GM21423 (cell line): ENCODE measurements at regions not wholly inside any gene's neighbourhood (a gene's known extent, or its start where the extent isn't known, plus 50 kb on each side); places are given as distances from the start of the nearest gene placed in this dataset.

Source experiments
- ATAC-seq: cut with Tn5 transposase; IDR thresholded peaks from one replicate; pipeline ENCODE4 v1.9.1; 2021; ENCODE audit warnings: mild to moderate bottlenecking, moderate library complexity; ENCODE audit not compliant: unreplicated experiment

DNA sequence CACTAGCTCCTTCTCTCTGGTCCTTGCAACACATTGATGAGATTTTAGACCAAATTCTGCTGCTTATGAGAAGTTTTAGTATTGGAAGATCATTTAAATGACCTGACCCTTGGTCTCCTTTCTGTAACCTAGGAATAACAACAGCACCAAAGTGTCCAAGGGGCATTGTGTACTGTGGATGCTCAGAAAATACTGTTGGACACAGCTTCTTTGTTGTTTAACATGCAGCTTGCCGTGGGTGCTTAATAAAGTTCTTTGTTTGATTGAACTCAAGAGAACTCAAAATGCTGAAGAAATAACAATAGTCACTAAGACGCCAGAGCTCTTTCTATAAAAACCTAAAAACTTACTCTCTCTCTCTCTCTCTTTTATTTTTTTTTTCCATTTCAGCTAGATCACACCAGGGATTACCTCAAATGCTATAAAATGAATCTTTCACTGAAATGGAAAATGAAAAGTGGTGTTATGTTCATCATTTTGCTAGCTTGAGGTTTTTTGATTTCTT lies 548.9 kb upstream of the CDH8 start:
- ATAC-seq: no peak

- no peak for ATAC-seq
Observed at GRCh38 chr16:62583414-62583813, 547.2 kb upstream of the CDH8 start.

DNA sequence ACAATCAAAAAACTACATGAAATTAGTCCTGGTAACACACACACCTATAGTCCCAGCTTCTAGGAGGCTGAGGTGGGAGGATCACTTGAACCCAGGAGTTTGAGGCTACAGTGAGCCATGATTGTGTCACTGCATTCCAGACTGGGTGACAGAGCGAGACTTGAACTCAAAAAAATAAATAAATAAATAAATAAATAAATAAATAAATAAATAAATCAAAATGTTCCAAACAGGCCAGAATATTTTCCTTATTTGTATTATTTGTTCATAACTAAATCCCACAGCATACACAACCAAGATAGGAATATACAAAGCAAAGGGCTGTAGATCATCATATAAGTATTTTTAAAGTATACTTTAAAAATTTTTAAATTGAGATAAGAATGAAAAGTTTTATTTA lies 537.2 kb upstream of the CDH8 start:
- no peak for ATAC-seq

DNA sequence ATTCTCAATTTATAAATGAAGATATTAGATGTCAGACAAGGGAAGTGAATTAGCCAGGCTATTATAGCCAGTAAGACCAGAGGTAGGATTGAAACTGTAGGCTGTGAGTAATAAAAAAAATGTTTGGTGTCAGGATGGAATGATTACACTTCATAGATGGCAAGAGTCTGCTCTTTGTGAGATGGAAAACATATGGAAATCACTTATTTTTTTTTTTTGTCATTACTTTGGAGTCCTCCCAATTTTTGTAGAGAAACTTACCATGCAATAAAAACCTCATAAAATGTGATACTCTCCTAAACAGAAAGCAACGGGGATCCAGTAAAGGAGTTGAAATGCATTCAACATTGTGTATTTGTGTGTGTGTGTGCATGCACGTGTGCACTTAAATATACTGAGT lies 532.7 kb upstream of the CDH8 start:
- ATAC-seq: no peak

DNA sequence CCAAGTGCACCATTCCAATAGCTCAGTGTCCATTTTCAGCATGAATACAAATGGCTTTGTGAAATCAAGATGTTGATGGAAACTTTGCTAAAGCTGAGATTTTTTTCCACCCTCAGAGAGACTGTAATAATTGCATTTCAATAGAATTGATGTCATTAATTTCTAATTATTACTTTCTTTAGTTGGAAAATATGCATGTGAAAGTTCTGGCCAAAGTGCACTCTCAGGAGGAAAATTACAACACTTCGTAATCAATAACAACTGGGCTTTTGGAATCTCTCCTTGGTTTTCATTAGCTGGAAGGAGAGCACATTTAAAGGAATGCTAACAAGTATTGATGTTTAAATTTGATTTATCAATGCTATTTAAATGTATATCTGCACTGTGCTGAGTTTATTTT lies 529.5 kb upstream of the CDH8 start:
- ATAC-seq: no peak

DNA sequence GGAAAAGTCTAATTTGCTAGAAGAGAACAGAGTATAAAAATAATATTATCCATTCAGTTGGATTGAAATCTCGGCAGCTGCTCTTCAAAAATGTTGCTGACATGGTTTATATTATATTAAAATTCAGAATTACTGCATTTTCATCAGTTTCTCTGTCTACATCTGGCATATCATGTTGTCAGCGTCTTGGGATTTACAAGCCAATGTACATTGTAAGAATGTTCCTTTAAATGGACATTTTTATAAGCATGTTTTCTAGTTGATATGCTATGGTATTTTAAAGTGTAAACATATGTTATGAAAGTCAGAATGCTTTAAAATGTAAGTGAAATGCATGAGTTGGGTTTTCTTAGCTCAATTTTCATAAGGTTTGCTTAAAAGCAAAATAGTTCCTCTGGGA lies 528.1 kb upstream of the CDH8 start:
- ATAC-seq: no peak

DNA sequence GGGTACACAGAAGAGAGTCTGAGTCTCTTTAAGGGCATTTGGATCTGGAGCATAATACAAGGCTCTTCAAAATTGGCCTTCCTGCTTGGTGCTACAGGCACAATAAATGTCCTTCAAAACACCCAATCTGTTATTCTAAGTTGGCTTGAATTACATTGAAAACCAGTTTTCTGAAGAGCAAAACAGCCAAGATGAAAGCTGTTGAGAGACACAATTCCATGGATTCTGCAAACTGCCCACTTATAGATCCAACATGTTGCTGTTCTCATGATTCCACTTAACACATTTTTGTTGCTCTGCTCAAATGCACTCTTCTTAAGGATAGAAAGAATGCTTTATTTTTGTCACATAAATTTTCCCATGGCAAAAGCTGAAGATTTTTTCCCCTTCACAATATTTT lies 525.9 kb upstream of the CDH8 start:
- no peak for ATAC-seq

DNA sequence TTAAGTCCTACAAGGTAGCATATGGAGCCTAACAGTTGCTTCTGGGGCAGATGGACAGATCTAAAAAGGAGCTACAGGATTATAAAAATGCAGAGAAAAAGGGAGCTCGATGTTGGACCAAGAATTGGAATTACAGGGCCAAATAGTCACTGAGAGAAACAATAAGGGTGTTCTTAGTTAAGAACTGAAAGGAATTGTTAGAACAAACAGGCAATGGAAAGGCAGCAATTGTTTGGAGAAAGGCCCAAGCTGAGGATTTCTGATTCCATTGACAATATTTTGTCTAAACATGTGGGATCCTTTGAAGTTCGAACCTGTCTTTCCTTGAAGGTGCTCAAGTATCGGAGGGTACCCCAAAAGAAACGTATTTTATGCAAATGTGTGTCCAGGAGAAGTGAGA lies 513.6 kb upstream of the CDH8 start:
- no peak for ATAC-seq

- no peak for ATAC-seq
Observed at GRCh38 chr16:62548095-62548494, 511.9 kb upstream of the CDH8 start.

GRCh38 chr16:62546701-62547100 lies 510.5 kb upstream of the CDH8 start:
- ATAC-seq: no peak

GRCh38 chr16:62545039-62545438 lies 508.8 kb upstream of the CDH8 start:
- ATAC-seq: no peak

GRCh38 chr16:62543516-62543915 lies 507.3 kb upstream of the CDH8 start:
- ATAC-seq: no peak

DNA sequence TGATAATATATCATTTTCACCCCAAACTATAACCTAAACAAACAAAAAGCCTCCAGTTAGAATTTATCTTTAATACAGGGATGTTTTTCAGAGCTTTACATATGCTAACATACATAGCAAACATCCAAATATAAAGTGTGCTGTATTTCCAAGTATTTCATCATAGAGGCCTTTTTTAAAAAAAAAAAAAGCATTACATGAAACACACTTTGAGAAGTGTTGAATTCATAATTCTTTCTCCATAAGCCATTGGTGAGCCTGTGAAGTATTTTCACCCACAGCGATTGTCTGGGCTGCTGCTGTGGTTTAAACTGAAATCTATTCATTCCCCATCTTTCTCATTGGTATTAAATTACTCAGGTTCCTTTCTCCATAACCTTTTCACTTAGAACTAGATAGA lies 503.4 kb upstream of the CDH8 start:
- no peak for ATAC-seq

- no peak for ATAC-seq
Observed at GRCh38 chr16:62530426-62530825, 494.2 kb upstream of the CDH8 start.

GRCh38 chr16:62516001-62516400 lies 479.8 kb upstream of the CDH8 start:
- no peak for ATAC-seq

DNA sequence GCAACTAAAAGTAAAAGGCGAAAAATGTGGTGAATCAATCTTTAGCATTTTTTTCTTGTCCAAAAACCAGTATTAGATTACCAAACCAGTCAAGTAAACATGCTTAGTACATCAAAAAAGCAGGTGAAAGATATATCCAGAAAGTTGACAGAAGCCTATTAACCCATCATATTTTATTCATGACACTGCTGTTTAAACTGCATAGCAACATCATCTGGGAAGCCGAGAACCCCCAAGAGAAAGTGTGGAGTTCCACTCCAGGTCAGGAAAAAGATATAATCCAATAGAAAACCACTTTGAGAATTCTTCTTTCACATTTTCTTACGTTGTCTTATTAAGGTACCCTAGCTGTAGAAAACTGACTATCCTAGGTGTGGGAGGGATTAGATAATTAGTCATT lies 466.8 kb upstream of the CDH8 start:
- ATAC-seq: no peak

DNA sequence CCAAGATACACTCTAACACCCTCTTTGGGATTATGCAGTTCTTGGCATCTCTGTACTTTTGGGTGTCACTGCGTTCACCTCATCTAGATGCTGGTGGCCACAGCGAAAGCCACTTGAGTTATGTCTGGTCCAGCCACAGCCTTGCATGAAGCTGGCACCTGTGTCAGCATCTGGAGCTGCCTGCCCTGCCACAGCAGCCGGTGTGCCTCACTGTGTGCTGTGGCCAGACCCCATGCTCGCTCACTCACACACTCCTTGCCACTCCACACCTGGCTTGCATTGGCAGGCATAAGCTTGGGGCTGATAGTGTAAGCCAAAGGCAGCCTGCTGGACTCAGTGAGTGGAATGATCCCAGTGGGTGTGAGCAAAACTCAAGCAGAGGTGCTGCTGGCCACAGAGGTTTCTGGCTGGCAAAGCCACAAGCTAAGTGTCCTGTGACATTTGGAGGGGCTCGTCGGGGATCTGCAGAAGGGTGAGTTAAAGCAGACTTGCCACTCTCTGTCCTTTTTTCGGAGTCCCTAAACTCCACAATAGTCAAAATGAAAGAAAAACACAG lies 442.7 kb upstream of the CDH8 start:
- ATAC-seq: no peak

DNA sequence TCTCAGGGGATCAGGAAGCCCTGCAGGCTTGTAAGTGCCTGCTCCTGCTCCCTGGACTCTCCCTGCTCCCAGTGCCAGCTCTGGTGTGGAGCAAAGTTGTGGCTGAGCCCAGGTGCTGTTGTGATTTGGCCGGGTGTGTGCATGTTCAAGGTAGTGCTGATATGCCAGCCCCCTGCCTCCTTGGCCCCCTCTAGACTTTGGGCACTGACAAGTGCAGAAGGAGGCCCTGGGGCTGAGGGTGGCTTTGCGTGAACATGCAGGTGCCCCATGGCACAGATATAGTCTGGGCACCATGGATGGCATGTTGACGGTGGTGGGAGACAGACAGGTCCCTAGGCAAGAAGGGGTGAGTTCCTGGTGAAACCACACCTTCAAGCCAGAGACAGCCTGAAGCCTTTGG lies 441.6 kb upstream of the CDH8 start:
- no peak for ATAC-seq

DNA sequence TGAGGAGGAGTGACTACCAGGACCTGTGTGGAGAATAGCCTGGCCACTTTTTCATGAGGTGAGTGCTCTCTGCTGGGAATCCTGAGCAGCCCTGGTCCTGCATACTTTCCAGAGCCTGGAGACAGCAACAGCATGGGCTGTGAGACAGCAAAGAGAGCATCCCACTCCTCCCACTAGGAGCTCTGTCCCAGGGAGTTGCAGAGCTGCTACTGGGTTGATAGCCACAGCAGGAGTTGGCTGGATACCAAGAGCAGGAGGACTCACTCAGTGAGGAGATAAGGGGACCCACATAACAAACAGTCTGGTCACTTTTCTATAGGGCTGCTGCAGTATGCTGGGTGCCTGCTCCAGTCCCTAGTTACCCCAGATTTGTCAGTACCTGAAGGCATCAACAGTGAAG lies 439.3 kb upstream of the CDH8 start:
- ATAC-seq: no peak

DNA sequence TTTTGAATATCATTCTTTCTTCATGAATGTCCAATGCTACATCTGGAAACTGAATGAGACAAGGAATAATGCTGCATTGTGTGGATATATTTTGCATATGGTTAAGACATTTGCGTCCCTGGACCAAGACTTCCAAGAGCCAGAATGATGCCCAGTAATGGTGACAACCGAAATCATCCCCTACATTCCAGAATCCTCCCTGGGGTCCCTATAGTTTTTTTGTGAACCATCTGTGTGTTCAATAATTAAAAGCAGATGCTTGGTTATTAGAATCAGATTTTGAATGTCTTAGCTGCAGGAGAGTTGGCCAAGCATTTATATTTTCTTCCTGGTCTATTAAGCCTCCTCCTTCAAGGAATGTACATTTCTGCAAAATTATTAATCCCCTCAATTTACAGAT lies 426.7 kb upstream of the CDH8 start:
- no peak for ATAC-seq

- no peak for ATAC-seq
Observed at GRCh38 chr16:62450291-62450690, 414.1 kb upstream of the CDH8 start.

DNA sequence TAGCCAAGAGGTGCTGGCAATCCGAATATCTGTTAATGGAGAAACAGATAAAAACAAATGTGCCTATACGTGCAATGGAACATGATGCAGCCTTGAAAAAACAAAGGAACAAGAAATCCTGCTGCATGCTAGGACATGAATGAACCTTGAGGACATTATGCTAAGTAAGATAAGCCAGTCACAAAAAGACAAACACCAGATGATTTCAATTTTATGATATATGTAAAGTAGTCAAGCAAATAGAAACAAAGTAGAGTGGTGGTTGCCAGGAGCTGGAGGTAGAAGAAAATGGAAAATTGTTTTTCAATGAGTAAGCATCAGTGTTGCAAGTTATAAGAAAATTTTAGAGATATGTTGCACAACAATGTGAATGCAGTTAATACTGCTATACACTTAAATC lies 409.7 kb upstream of the CDH8 start:
- ATAC-seq: no peak

DNA sequence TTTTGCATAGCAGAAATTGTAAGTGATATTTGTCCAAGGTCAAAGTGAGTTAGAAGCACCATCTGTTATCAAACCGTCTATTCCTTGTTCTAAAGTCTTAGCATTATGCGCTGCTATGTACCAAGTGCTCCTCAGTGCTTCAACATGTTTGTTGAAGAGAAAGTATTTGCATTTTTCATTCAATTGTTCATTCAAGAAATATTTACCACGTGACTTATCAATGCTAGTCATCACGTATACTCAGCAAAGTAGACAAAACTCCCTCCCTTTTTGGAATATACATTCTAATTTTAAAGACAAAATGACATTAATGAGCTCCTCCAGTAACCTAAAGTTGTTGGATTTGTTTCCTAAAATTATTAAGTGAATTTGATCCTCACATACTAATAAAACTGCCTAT lies 388.0 kb upstream of the CDH8 start:
- ATAC-seq: no peak

DNA sequence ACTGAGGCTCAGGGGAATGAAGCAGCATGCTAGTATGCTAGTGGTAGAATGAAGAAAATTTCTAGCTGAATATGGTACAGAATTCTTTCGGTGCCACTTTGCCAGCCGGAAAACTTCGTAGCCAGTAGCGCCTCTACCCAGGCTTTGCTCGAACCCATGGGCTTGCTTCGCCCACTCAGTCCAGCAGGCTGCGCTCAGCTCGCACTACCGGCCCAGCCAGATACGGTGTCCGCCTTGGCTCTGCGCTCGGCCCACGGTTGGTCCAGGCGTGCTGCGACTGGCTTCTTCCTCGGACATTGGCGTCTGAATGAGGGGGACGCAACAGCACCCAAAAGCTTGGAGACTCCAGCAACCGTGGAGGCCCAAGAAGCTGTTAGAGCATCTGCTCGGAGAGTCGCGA lies 372.5 kb upstream of the CDH8 start:
- ATAC-seq: no peak
